SH-SY5Y (cell line): ENCODE measurements at regions not wholly inside any gene's neighbourhood (a gene's known extent, or its start where the extent isn't known, plus 50 kb on each side); places are given as distances from the start of the nearest gene placed in this dataset.

Source experiments
- GATA2 ChIP-seq: IDR thresholded peaks from 2 replicates; pipeline ENCODE4 v1.6.1; 2011; ENCODE audit warnings: mild to moderate bottlenecking, low read depth, low read length
- GATA3 ChIP-seq: IDR thresholded peaks from 2 replicates; pipeline ENCODE4 v1.6.1; 2011; ENCODE audit warnings: low read depth, mild to moderate bottlenecking, low read length, moderate library complexity

GRCh38 chr1:184160236-184160635 is 108.7 kb downstream of the TSEN15 start:
- TF ChIP-seq GATA2 (0 out of 2 replicates have a peak, but pooled peaks have one; percentile 41), GATA3 (0 out of 2 replicates have a peak, but pooled peaks have one; percentile 18)
